ENCODE measurements at regions not wholly inside any gene's neighbourhood (a gene's known extent, or its start where the extent isn't known, plus 50 kb on each side); places are given as distances from the start of the nearest gene placed in this dataset.

GRCh38 chr17:33776903-33777302 lies 478.2 kb upstream of the CCL2 start:
- H3K4me1 Mint-ChIP-seq, result no peaks in the 10 kb centered on the region
- H3K27ac Mint-ChIP-seq, result no peak overlapping the region
- no peak for DNase-seq
- H3K4me3 Mint-ChIP-seq, result no peak overlapping the region
- no peaks in the 10 kb centered on the region for H3K9me3 Mint-ChIP-seq
- no peaks in the 10 kb centered on the region for H3K36me3 Mint-ChIP-seq (ENCODE audit: low read depth)
- intact Hi-C loops (cut with micrococcal nuclease), result no loop called here
- no peaks in the 10 kb centered on the region for H3K27me3 Mint-ChIP-seq

- Mint-ChIP-seq H3K4me1 (no peaks in the 10 kb centered on the region), H3K27me3 (no peaks in the 10 kb centered on the region), H3K4me3 (no peak overlapping the region), H3K36me3 (ENCODE audit: low read depth) (no peaks in the 10 kb centered on the region), H3K27ac (no peak overlapping the region), H3K9me3 (no peaks in the 10 kb centered on the region)
- DNase-seq, result no peak
- intact Hi-C loops (cut with micrococcal nuclease), result no loop called here
Observed at GRCh38 chr17:33777674-33778073, 477.4 kb upstream of the CCL2 start.

GRCh38 chr17:33778505-33779233 lies 476.4 kb upstream of the CCL2 start:
- no peak overlapping the region for H3K4me3 Mint-ChIP-seq
- H3K9me3 Mint-ChIP-seq, result no peaks in the 10 kb centered on the region
- intact Hi-C loops (cut with micrococcal nuclease), result loop anchor here (1.0 kb wide), 1 partner anchor 368 kb away; no protein-coding TSS in a partner anchor
- no peaks in the 10 kb centered on the region for H3K4me1 Mint-ChIP-seq
- no peak overlapping the region for H3K27ac Mint-ChIP-seq
- no peaks in the 10 kb centered on the region for H3K36me3 Mint-ChIP-seq (ENCODE audit: low read depth)
- H3K27me3 Mint-ChIP-seq, result no peaks in the 10 kb centered on the region
- no peak for DNase-seq

- intact Hi-C loops (cut with micrococcal nuclease), result loop anchor here (1.0 kb wide), 1 partner anchor 367 kb away; no protein-coding TSS in a partner anchor
- no peak overlapping the region for H3K4me3 Mint-ChIP-seq
- H3K4me1 Mint-ChIP-seq, result no peaks in the 10 kb centered on the region
- no peaks in the 10 kb centered on the region for H3K27me3 Mint-ChIP-seq
- H3K9me3 Mint-ChIP-seq, result no peaks in the 10 kb centered on the region
- no peak overlapping the region for H3K27ac Mint-ChIP-seq
- no peaks in the 10 kb centered on the region for H3K36me3 Mint-ChIP-seq (ENCODE audit: low read depth)
- DNase-seq, result peak; percentile 77
Observed at GRCh38 chr17:33779234-33779591, 475.9 kb upstream of the CCL2 start.

GRCh38 chr17:33785281-33785680 lies 469.8 kb upstream of the CCL2 start:
- Mint-ChIP-seq H3K4me1 (no peaks in the 10 kb centered on the region), H3K36me3 (ENCODE audit: low read depth) (no peaks in the 10 kb centered on the region), H3K9me3 (no peaks in the 10 kb centered on the region)

GRCh38 chr17:33786478-33786877 lies 468.6 kb upstream of the CCL2 start:
- Mint-ChIP-seq H3K27ac (no peak overlapping the region), H3K27me3 (no peaks in the 10 kb centered on the region), H3K4me3 (no peak overlapping the region), H3K36me3 (ENCODE audit: low read depth) (no peaks in the 10 kb centered on the region), H3K4me1 (no peaks in the 10 kb centered on the region), H3K9me3 (no peaks in the 10 kb centered on the region)
- intact Hi-C loops (cut with micrococcal nuclease), result no loop called here
- DNase-seq, result no peak

More at GRCh38 chr17:33785281-33785680, 469.8 kb upstream of the CCL2 start:
- intact Hi-C loops (cut with micrococcal nuclease), result no loop called here
- H3K4me3 Mint-ChIP-seq, result no peak overlapping the region
- no peak for DNase-seq
- no peak overlapping the region for H3K27ac Mint-ChIP-seq
- no peaks in the 10 kb centered on the region for H3K27me3 Mint-ChIP-seq

GRCh38 chr17:33789658-33790057 lies 465.4 kb upstream of the CCL2 start:
- Mint-ChIP-seq H3K4me1 (no peaks in the 10 kb centered on the region), H3K36me3 (ENCODE audit: low read depth) (no peaks in the 10 kb centered on the region), H3K27me3 (no peaks in the 10 kb centered on the region), H3K27ac (no peak overlapping the region), H3K9me3 (no peaks in the 10 kb centered on the region), H3K4me3 (no peak overlapping the region)
- intact Hi-C loops (cut with micrococcal nuclease), result no loop called here
- no peak for DNase-seq

- DNase-seq, result no peak
- Mint-ChIP-seq H3K27me3 (no peaks in the 10 kb centered on the region), H3K36me3 (ENCODE audit: low read depth) (no peaks in the 10 kb centered on the region), H3K27ac (no peak overlapping the region), H3K4me3 (no peak overlapping the region), H3K4me1 (no peaks in the 10 kb centered on the region), H3K9me3 (no peaks in the 10 kb centered on the region)
- intact Hi-C loops (cut with micrococcal nuclease), result no loop called here
Observed at GRCh38 chr17:33797181-33797580, 457.9 kb upstream of the CCL2 start.

GRCh38 chr17:33798308-33798707 lies 456.8 kb upstream of the CCL2 start:
- no peak overlapping the region for H3K4me3 Mint-ChIP-seq

GRCh38 chr17:33802349-33803198 lies 452.5 kb upstream of the CCL2 start:
- Mint-ChIP-seq H3K4me1 (no peaks in the 10 kb centered on the region), H3K9me3 (no peaks in the 10 kb centered on the region), H3K27ac (no peak overlapping the region), H3K4me3 (no peak overlapping the region), H3K36me3 (ENCODE audit: low read depth) (no peaks in the 10 kb centered on the region), H3K27me3 (peaks cover 16% of the 10 kb centered on the region)
- no peak for DNase-seq
- intact Hi-C loops (cut with micrococcal nuclease), result no loop called here

More at GRCh38 chr17:33798308-33798707, 456.8 kb upstream of the CCL2 start:
- intact Hi-C loops (cut with micrococcal nuclease), result no loop called here
- no peak for DNase-seq
- Mint-ChIP-seq H3K27me3 (peaks cover 7% of the 10 kb centered on the region), H3K4me1 (no peaks in the 10 kb centered on the region), H3K36me3 (ENCODE audit: low read depth) (no peaks in the 10 kb centered on the region), H3K9me3 (no peaks in the 10 kb centered on the region), H3K27ac (no peak overlapping the region)

GRCh38 chr17:33803199-33803685 lies 451.8 kb upstream of the CCL2 start:
- Mint-ChIP-seq H3K4me1 (no peaks in the 10 kb centered on the region), H3K27ac (no peak overlapping the region), H3K36me3 (ENCODE audit: low read depth) (no peaks in the 10 kb centered on the region), H3K27me3 (peaks cover 16% of the 10 kb centered on the region), H3K4me3 (no peak overlapping the region), H3K9me3 (no peaks in the 10 kb centered on the region)
- intact Hi-C loops (cut with micrococcal nuclease), result no loop called here
- no peak for DNase-seq

GRCh38 chr17:33803686-33804085 lies 451.4 kb upstream of the CCL2 start:
- no peak overlapping the region for H3K27ac Mint-ChIP-seq
- no peak for DNase-seq
- intact Hi-C loops (cut with micrococcal nuclease), result no loop called here
- H3K4me3 Mint-ChIP-seq, result no peak overlapping the region
- no peaks in the 10 kb centered on the region for H3K9me3 Mint-ChIP-seq
- H3K4me1 Mint-ChIP-seq, result no peaks in the 10 kb centered on the region
- no peaks in the 10 kb centered on the region for H3K36me3 Mint-ChIP-seq (ENCODE audit: low read depth)
- peaks cover 16% of the 10 kb centered on the region for H3K27me3 Mint-ChIP-seq

GRCh38 chr17:33804401-33804800 lies 450.7 kb upstream of the CCL2 start:
- no peaks in the 10 kb centered on the region for H3K4me1 Mint-ChIP-seq
- H3K27me3 Mint-ChIP-seq, result peaks cover 16% of the 10 kb centered on the region

GRCh38 chr17:33806631-33807030 lies 448.5 kb upstream of the CCL2 start:
- Mint-ChIP-seq H3K4me3 (no peak overlapping the region), H3K4me1 (no peaks in the 10 kb centered on the region), H3K27me3 (peaks cover 16% of the 10 kb centered on the region), H3K9me3 (no peaks in the 10 kb centered on the region), H3K27ac (no peak overlapping the region), H3K36me3 (ENCODE audit: low read depth) (no peaks in the 10 kb centered on the region)
- intact Hi-C loops (cut with micrococcal nuclease), result no loop called here
- DNase-seq, result no peak

More at GRCh38 chr17:33804401-33804800, 450.7 kb upstream of the CCL2 start:
- Mint-ChIP-seq H3K36me3 (ENCODE audit: low read depth) (no peaks in the 10 kb centered on the region), H3K27ac (no peak overlapping the region), H3K4me3 (no peak overlapping the region), H3K9me3 (no peaks in the 10 kb centered on the region)
- DNase-seq, result no peak
- intact Hi-C loops (cut with micrococcal nuclease), result no loop called here

Data from activated CD4-positive, alpha-beta T cell treated with anti-CD3 and anti-CD28 coated beads, Interleukin-2, amount 10 ng/mL, durations not matched to agents 24 days and 14 days (primary cell).